Upper lobe of right lung (tissue), 1 donor: ENCODE measurements at regions not wholly inside any gene's neighbourhood (a gene's known extent, or its start where the extent isn't known, plus 50 kb on each side); places are given as distances from the start of the nearest gene placed in this dataset.

Experiments
- ATAC-seq: fragments of 200-7000 bp; cut with Tn5 transposase; one replicate; pipeline ENCODE4 v1.9.1; 2020; ENCODE audit warnings: mild to moderate bottlenecking, moderate library complexity
- DNase-seq: peaks from one replicate; pipeline ENCODE4 v3.0.0-alpha.2; 2020
- H3K27ac ChIP-seq: fragments of 200-600 bp; one replicate; pipeline ENCODE4 v1.8.0; 2022
- H3K27me3 ChIP-seq: fragments of 200-600 bp; one replicate; pipeline ENCODE4 v1.8.0; 2022; ENCODE audit warnings: mild to moderate bottlenecking
- H3K36me3 ChIP-seq: fragments of 200-600 bp; one replicate; pipeline ENCODE4 v1.8.0; 2022
- H3K4me1 ChIP-seq: fragments of 200-600 bp; one replicate; pipeline ENCODE4 v1.8.0; 2022
- H3K4me3 ChIP-seq: fragments of 200-600 bp; one replicate; pipeline ENCODE4 v1.8.0; 2022; ENCODE audit warnings: mild to moderate bottlenecking
- H3K9me3 ChIP-seq: fragments of 200-600 bp; one replicate; pipeline ENCODE4 v1.8.0; 2022
- CTCF ChIP-seq: fragments of 200-600 bp; IDR thresholded peaks from one replicate; pipeline ENCODE4 v1.8.0; 2022; ENCODE audit warnings: antibody characterized with exemption
- intact Hi-C: fragments of 100-400 bp; cut with DNase I; formaldehyde crosslinking; loops from one replicate; pipeline ENCODE4 v1.11.0; 2022
- donor health status: DM: no; HTN: yes; CAD: no; lungs with severe emphysema.

GRCh38 chr20:10789386-10789785 lies 115.6 kb upstream of the JAG1 start:
- TF ChIP-seq CTCF: no peak
- intact Hi-C loops: no loop called here
- ATAC-seq: no peak
- Histone ChIP-seq H3K36me3 (no peaks in the 10 kb centered on the region), H3K27ac (no peak overlapping the region), H3K4me3 (no peak overlapping the region), H3K4me1 (no peaks in the 10 kb centered on the region), H3K27me3 (no peaks in the 10 kb centered on the region), H3K9me3 (no peaks in the 10 kb centered on the region)
- DNase-seq: no peak

GRCh38 chr20:10790013-10790412 lies 116.2 kb upstream of the JAG1 start:
- intact Hi-C loops: no loop called here
- Histone ChIP-seq H3K4me1 (no peaks in the 10 kb centered on the region), H3K4me3 (no peak overlapping the region), H3K9me3 (no peaks in the 10 kb centered on the region), H3K36me3 (no peaks in the 10 kb centered on the region), H3K27ac (no peak overlapping the region), H3K27me3 (no peaks in the 10 kb centered on the region)
- DNase-seq (no peak), ATAC-seq (no peak)
- no peak for TF ChIP-seq CTCF

GRCh38 chr20:10792291-10792690 lies 118.5 kb upstream of the JAG1 start:
- Histone ChIP-seq H3K36me3 (no peaks in the 10 kb centered on the region), H3K4me3 (no peak overlapping the region), H3K9me3 (no peaks in the 10 kb centered on the region), H3K27ac (no peak overlapping the region), H3K27me3 (no peaks in the 10 kb centered on the region), H3K4me1 (no peaks in the 10 kb centered on the region)
- no peak for TF ChIP-seq CTCF
- intact Hi-C loops: no loop called here
- DNase-seq (no peak), ATAC-seq (no peak)

GRCh38 chr20:10793766-10794165 lies 120.0 kb upstream of the JAG1 start:
- no peak for TF ChIP-seq CTCF
- DNase-seq (no peak), ATAC-seq (no peak)
- H3K27me3 ChIP-seq: no peaks in the 10 kb centered on the region
- intact Hi-C loops: no loop called here
- H3K4me3 ChIP-seq: no peak overlapping the region
- H3K36me3 ChIP-seq: no peaks in the 10 kb centered on the region
- no peak overlapping the region for H3K27ac ChIP-seq
- no peaks in the 10 kb centered on the region for H3K9me3 ChIP-seq
- H3K4me1 ChIP-seq: no peaks in the 10 kb centered on the region

- Histone ChIP-seq H3K4me1 (no peaks in the 10 kb centered on the region), H3K4me3 (no peak overlapping the region), H3K27me3 (no peaks in the 10 kb centered on the region), H3K27ac (no peak overlapping the region), H3K9me3 (no peaks in the 10 kb centered on the region), H3K36me3 (no peaks in the 10 kb centered on the region)
- intact Hi-C loops: no loop called here
- TF ChIP-seq CTCF: no peak
- ATAC-seq: no peak
- DNase-seq: no peak
Observed at GRCh38 chr20:10794765-10795164, 121.0 kb upstream of the JAG1 start.

- Histone ChIP-seq H3K27me3 (no peaks in the 10 kb centered on the region), H3K36me3 (no peaks in the 10 kb centered on the region), H3K4me3 (no peak overlapping the region), H3K9me3 (no peaks in the 10 kb centered on the region), H3K4me1 (no peaks in the 10 kb centered on the region), H3K27ac (no peak overlapping the region)
- no peak for TF ChIP-seq CTCF
- intact Hi-C loops: no loop called here
- no peak for DNase-seq
- no peak for ATAC-seq
Observed at GRCh38 chr20:10795286-10796026, 121.7 kb upstream of the JAG1 start.
